Upper lobe of left lung (tissue), 6 donors: ENCODE measurements at regions not wholly inside any gene's neighbourhood (a gene's known extent, or its start where the extent isn't known, plus 50 kb on each side); places are given as distances from the start of the nearest gene placed in this dataset.

Experiments
- ATAC-seq, 2 donors: fragments of 200-7000 bp; cut with Tn5 transposase; one replicate each; pipeline ENCODE4 v1.9.1; 2022; ENCODE audit warnings: mild to moderate bottlenecking in 2 of 2, moderate library complexity in 2 of 2; ENCODE audit not compliant: low FRiP score in 2 of 2
- DNase-seq, 2 donors: peaks; one replicate each; pipeline ENCODE4 v3.0.0-alpha.2; 2019 to 2020
- H3K27ac ChIP-seq, 4 donors: fragments of 200-600 bp; sonication (generic); one replicate each; pipeline ENCODE4 v1.5.1; 2016 to 2019
- H3K27me3 ChIP-seq, 4 donors: fragments of 200-600 bp; sonication (generic); one replicate each; pipeline ENCODE4 v1.5.1; 2017 to 2019
- H3K36me3 ChIP-seq, 4 donors: fragments of 200-600 bp; sonication (generic); one replicate each; pipeline ENCODE4 v1.5.1; 2016 to 2019
- H3K4me1 ChIP-seq, 4 donors: fragments of 200-600 bp; sonication (generic); one replicate each; pipeline ENCODE4 v1.5.1; 2018 to 2019
- H3K4me3 ChIP-seq, 4 donors: fragments of 200-600 bp; sonication (generic); one replicate each; pipeline ENCODE4 v1.5.1; 2017 to 2019; ENCODE audit warnings: mild to moderate bottlenecking in 2 of 4, moderate library complexity in 1 of 4
- H3K9me3 ChIP-seq, 4 donors: fragments of 200-600 bp; sonication (generic); one replicate each; pipeline ENCODE4 v1.5.1; 2018 to 2019
- CTCF ChIP-seq, 6 experiments: fragments of 450-650 bp in 4 of 6; fragments of 200-600 bp in 2 of 6; sonication (generic) in 2 of 6; IDR thresholded peaks; one replicate each; pipeline ENCODE4 v1.5.1; 2016 to 2019; ENCODE audit warnings: antibody characterized with exemption in 6 of 6
- EP300 ChIP-seq, 4 donors: sonication (generic); formaldehyde crosslinking; IDR thresholded peaks; one replicate each; pipeline ENCODE4 v1.5.1; 2017; ENCODE audit warnings: antibody characterized with exemption in 4 of 4, control low read depth in 2 of 4
- POLR2A ChIP-seq, 4 donors: fragments of 450-650 bp; IDR thresholded peaks; one replicate each; pipeline ENCODE4 v1.5.1; 2016 to 2017; ENCODE audit warnings: antibody characterized with exemption in 4 of 4, mild to moderate bottlenecking in 2 of 4
- POLR2AphosphoS5 ChIP-seq, 2 donors: sonication (generic); formaldehyde crosslinking; IDR thresholded peaks; one replicate each; pipeline ENCODE4 v1.5.1; 2017; ENCODE audit warnings: antibody characterized with exemption in 2 of 2
- WGBS, 2 donors: methylation state at CpG; one replicate each; pipeline ENCODE4 v1.1.5; 2017 to 2018; 5-methylcytosine and 5-hydroxymethylcytosine counted together
- donor health status: DM: no; HTN: no; CAD: no; lungs with moderate emphysema.
- donor health status: DM: no; HTN: yes; CAD: no; lungs with severe emphysema.

DNA sequence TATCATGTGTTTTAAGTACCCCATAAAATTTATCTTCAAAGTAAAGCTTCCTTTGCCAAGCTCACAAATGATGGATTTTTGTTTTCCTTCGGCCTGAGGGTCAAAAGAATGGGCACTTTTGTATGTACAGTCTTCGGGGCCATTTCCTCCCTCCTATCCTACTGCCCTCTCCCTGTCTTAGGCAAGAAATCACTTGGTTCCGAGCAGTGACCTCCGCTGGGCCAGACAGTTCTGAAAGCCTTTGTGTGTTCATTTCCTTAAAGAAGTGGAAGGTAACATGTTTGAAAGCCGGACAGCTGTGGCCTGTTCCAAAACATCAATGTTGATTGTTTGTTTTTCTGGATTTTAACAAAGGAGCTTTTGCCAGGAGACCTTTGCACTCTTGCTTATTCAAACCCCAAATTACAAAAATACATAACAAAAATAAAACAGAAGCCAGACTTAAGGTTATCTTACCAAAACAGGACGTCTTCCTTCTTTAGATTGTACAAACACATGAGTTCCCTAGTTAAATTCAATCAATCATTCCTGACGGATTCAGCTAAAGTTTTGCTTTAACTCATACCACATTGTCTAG is 110.6 kb upstream of the LIMCH1 start:
- peak overlapping the region; percentile 72 to 85 (median 83) for H3K27ac ChIP-seq
- WGBS, 2 donors: 32 to 51% methylated on average over 7 of the region's 7 CpGs
- peaks cover 60 to 75% (median 67%) of the 10 kb centered on the region in 4 donors for H3K4me1 ChIP-seq
- peaks cover 0 to 3% (median 0%) of the 10 kb centered on the region in 4 donors for H3K36me3 ChIP-seq
- peak in 1 of 2 donors; percentile 32 for ATAC-seq
- TF ChIP-seq POLR2A (IDR thresholded peaks at IDR 0.05): no peak
- TF ChIP-seq POLR2AphosphoS5 (IDR thresholded peaks at IDR 0.05): peak; percentile 24 to 70
- H3K27me3 ChIP-seq: no peaks in the 10 kb centered on the region
- no peak overlapping the region for H3K4me3 ChIP-seq
- H3K9me3 ChIP-seq: no peaks in the 10 kb centered on the region
- peak in 1 of 2 donors; percentile 40 for DNase-seq

- no peak overlapping the region for H3K4me3 ChIP-seq
- WGBS, 2 donors: 39 to 42% methylated on average over 3 of the region's 3 CpGs
- TF ChIP-seq CTCF (IDR thresholded peaks at IDR 0.05): no peak
- TF ChIP-seq EP300 (IDR thresholded peaks at IDR 0.05): no peak
- no peak for TF ChIP-seq POLR2AphosphoS5 (IDR thresholded peaks at IDR 0.05)
- no peak for TF ChIP-seq POLR2A (IDR thresholded peaks at IDR 0.05)
- peaks cover 66 to 78% (median 73%) of the 10 kb centered on the region in 4 donors for H3K4me1 ChIP-seq
- H3K27me3 ChIP-seq: no peaks in the 10 kb centered on the region
- H3K27ac ChIP-seq: peak overlapping the region; percentile 72 to 85 (median 83)
- H3K9me3 ChIP-seq: no peaks in the 10 kb centered on the region
- H3K36me3 ChIP-seq: no peaks in the 10 kb centered on the region
- ATAC-seq (no peak), DNase-seq (no peak)
Observed at GRCh38 chr4:41427931-41428600, 109.9 kb upstream of the LIMCH1 start.

- 36 to 45% methylated on average over 8 of the region's 8 CpGs for WGBS, 2 donors
Observed at GRCh38 chr4:41428601-41429279, 109.2 kb upstream of the LIMCH1 start.

GRCh38 chr4:41429280-41429669 is 108.7 kb upstream of the LIMCH1 start:
- peaks cover 65 to 83% (median 78%) of the 10 kb centered on the region in 4 donors for H3K4me1 ChIP-seq
- DNase-seq (peak in 1 of 2 donors; percentile 61), ATAC-seq (peak in 1 of 2 donors; percentile 59)
- no peaks in the 10 kb centered on the region for H3K9me3 ChIP-seq
- H3K4me3 ChIP-seq: no peak overlapping the region
- H3K36me3 ChIP-seq: no peaks in the 10 kb centered on the region
- WGBS, 2 donors: 42 to 48% methylated on average over 5 of the region's 5 CpGs
- no peaks in the 10 kb centered on the region for H3K27me3 ChIP-seq
- TF ChIP-seq CTCF (IDR thresholded peaks at IDR 0.05) (no peak), POLR2A (IDR thresholded peaks at IDR 0.05) (peak in 1 of 4 donors; percentile 3), EP300 (IDR thresholded peaks at IDR 0.05) (peak in 3 of 4 donors; percentile 74 to 96 (median 85)), POLR2AphosphoS5 (IDR thresholded peaks at IDR 0.05) (peak in 1 of 2 donors; percentile 41)
- peak overlapping the region; percentile 72 to 85 (median 83) for H3K27ac ChIP-seq

More at GRCh38 chr4:41428601-41429279, 109.2 kb upstream of the LIMCH1 start:
- H3K27ac ChIP-seq: peak overlapping the region; percentile 72 to 85 (median 83)
- no peaks in the 10 kb centered on the region for H3K9me3 ChIP-seq
- TF ChIP-seq EP300 (IDR thresholded peaks at IDR 0.05) (peak in 1 of 4 donors; percentile 53), CTCF (IDR thresholded peaks at IDR 0.05) (no peak), POLR2AphosphoS5 (IDR thresholded peaks at IDR 0.05) (peak in 1 of 2 donors; percentile 25), POLR2A (IDR thresholded peaks at IDR 0.05) (peak in 1 of 4 donors; percentile 22)
- ATAC-seq (peak in 1 of 2 donors; percentile 52), DNase-seq (peak in 1 of 2 donors; percentile 70)
- H3K4me3 ChIP-seq: no peak overlapping the region
- H3K27me3 ChIP-seq: no peaks in the 10 kb centered on the region
- no peaks in the 10 kb centered on the region for H3K36me3 ChIP-seq
- peaks cover 67 to 85% (median 78%) of the 10 kb centered on the region in 4 donors for H3K4me1 ChIP-seq

DNA sequence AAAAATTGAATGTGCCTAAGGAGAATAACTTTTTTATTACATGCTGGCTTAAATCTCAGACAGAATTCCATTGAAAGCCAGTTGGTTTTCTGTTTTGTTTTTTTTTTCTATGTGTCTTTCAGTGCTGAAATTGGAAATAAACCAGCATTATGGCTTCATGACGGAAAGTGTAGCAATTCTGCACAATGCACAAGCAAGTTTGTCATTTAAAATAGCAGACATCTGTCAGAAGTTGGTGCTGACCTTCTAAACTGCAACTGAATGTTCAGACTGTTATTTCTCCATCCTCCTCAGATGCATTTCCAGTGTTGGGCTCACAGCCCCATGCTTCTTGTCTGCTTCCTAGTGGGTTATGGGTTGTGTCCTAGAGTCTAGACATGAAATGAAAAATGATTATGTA is 107.2 kb upstream of the LIMCH1 start:
- H3K4me3 ChIP-seq: no peak overlapping the region
- H3K27me3 ChIP-seq: no peaks in the 10 kb centered on the region
- peak overlapping the region; percentile 45 to 83 (median 76) for H3K27ac ChIP-seq
- no peaks in the 10 kb centered on the region for H3K36me3 ChIP-seq
- no peak for DNase-seq
- peak in 1 of 2 donors; percentile 35 for ATAC-seq
- no peaks in the 10 kb centered on the region for H3K9me3 ChIP-seq
- peak; percentile 14 to 41 for TF ChIP-seq POLR2AphosphoS5 (IDR thresholded peaks at IDR 0.05)
- TF ChIP-seq CTCF (IDR thresholded peaks at IDR 0.05): no peak
- 80 to 94% methylated on average over 1 of the region's 1 CpG for WGBS, 2 donors
- peaks cover 50 to 68% (median 64%) of the 10 kb centered on the region in 4 donors for H3K4me1 ChIP-seq
